Lower lobe of right lung (tissue), 2 donors: ENCODE measurements at regions not wholly inside any gene's neighbourhood (a gene's known extent, or its start where the extent isn't known, plus 50 kb on each side); places are given as distances from the start of the nearest gene placed in this dataset.

Experiments used
- ATAC-seq, 2 donors: fragments of 200-7000 bp; cut with Tn5 transposase; one replicate each; pipeline ENCODE4 v1.9.1; 2020 to 2022; ENCODE audit warnings: mild to moderate bottlenecking in 2 of 2, moderate library complexity in 2 of 2
- DNase-seq: peaks from one replicate; pipeline ENCODE4 v3.0.0-alpha.2; 2020
- H3K27ac ChIP-seq: fragments of 200-600 bp; one replicate; pipeline ENCODE4 v1.8.0; 2022
- H3K27me3 ChIP-seq: fragments of 200-600 bp; one replicate; pipeline ENCODE4 v1.8.0; 2022; ENCODE audit warnings: low read depth
- H3K36me3 ChIP-seq: fragments of 200-600 bp; one replicate; pipeline ENCODE4 v1.8.0; 2022; ENCODE audit warnings: mild to moderate bottlenecking
- H3K4me1 ChIP-seq: fragments of 200-600 bp; one replicate; pipeline ENCODE4 v1.8.0; 2022
- H3K4me3 ChIP-seq: fragments of 200-600 bp; one replicate; pipeline ENCODE4 v1.8.0; 2022; ENCODE audit warnings: mild to moderate bottlenecking
- H3K9me3 ChIP-seq: fragments of 200-600 bp; one replicate; pipeline ENCODE4 v1.8.0; 2022
- intact Hi-C: fragments of 100-400 bp; cut with DNase I; formaldehyde crosslinking; loops from one replicate; pipeline ENCODE4 v1.11.0; 2022
- TF ChIP-seq, protein P1 (sequence below): fragments of 200-600 bp; IDR thresholded peaks from one replicate; pipeline ENCODE4 v1.8.0; 2022; ENCODE audit warnings: antibody characterized with exemption, mild to moderate bottlenecking
- donor health status: DM: no; HTN: yes; CAD: no; lungs with severe emphysema.

DNA sequence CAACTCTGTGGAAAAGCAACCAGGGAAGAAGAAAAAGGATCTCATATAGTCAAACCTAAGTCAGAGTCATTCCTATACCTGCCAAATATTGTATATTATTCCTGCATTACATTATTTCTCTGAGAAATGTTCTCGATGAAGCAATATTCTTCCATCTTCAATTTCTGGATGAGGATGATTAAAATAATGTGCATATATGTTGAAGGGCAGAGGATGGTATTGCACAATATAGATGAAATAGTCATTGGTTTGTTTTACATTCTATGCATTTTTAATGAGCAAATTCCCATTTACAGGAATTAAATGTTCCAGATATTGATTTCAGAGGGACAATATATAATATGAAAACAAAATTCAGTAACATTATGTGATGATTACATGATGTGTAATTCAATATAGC, 545.2 kb downstream of the STK39 start:
- intact Hi-C loops = no loop called here
- DNase-seq = no peak
- H3K9me3 ChIP-seq = no peaks in the 10 kb centered on the region
- TF ChIP-seq, protein P1, sequence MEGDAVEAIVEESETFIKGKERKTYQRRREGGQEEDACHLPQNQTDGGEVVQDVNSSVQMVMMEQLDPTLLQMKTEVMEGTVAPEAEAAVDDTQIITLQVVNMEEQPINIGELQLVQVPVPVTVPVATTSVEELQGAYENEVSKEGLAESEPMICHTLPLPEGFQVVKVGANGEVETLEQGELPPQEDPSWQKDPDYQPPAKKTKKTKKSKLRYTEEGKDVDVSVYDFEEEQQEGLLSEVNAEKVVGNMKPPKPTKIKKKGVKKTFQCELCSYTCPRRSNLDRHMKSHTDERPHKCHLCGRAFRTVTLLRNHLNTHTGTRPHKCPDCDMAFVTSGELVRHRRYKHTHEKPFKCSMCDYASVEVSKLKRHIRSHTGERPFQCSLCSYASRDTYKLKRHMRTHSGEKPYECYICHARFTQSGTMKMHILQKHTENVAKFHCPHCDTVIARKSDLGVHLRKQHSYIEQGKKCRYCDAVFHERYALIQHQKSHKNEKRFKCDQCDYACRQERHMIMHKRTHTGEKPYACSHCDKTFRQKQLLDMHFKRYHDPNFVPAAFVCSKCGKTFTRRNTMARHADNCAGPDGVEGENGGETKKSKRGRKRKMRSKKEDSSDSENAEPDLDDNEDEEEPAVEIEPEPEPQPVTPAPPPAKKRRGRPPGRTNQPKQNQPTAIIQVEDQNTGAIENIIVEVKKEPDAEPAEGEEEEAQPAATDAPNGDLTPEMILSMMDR = no peak
- H3K27me3 ChIP-seq = no peaks in the 10 kb centered on the region
- no peak for ATAC-seq
- no peaks in the 10 kb centered on the region for H3K36me3 ChIP-seq
- H3K27ac ChIP-seq = no peak overlapping the region
- no peaks in the 10 kb centered on the region for H3K4me1 ChIP-seq
- H3K4me3 ChIP-seq = no peak overlapping the region

DNA sequence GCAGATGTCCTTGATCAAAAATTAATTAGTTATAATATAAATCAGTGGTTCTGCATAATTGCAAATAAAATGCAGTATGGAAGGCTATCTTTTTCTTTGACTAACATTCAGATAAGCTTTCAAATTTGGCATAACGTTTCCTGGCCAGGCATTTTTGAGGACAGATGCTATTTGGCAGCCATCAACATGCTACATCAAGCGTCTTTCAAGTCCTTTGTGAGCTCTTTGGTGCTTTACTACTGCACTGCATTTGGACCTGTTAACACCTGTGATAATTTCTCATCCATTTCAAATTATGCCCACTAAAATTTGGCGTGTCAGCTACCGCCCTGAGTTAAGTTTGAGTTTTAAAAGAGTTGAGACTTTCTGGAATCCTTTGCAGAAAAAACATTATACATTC, 545.7 kb downstream of the STK39 start:
- DNase-seq = no peak
- Histone ChIP-seq H3K27me3 (no peaks in the 10 kb centered on the region), H3K27ac (no peak overlapping the region), H3K36me3 (no peaks in the 10 kb centered on the region), H3K4me3 (no peak overlapping the region), H3K9me3 (no peaks in the 10 kb centered on the region), H3K4me1 (no peaks in the 10 kb centered on the region)
- TF ChIP-seq, protein P1 = no peak
- no peak for ATAC-seq
- intact Hi-C loops = no loop called here

DNA sequence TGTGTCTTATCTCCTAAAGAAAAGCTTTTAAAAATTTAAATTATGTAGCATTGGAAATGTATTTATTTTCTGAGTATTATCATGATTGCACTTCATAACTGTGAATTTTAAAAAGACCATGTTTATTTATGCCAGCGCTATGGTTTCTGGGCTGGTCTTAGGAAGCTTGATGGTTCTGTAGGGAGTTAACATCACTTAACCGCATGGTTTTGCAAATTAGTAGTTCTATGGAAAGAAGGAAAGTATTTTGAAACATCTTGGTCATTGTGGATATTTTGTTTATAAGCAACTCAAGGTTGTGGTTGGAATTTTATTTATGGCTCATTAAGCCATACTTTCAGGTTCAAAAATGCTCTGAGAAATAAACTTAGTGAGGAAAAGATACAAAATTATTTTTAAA, 549.4 kb downstream of the STK39 start:
- Histone ChIP-seq H3K4me1 (no peaks in the 10 kb centered on the region), H3K4me3 (no peak overlapping the region), H3K36me3 (no peaks in the 10 kb centered on the region), H3K27me3 (no peaks in the 10 kb centered on the region), H3K9me3 (no peaks in the 10 kb centered on the region), H3K27ac (no peak overlapping the region)
- ATAC-seq (no peak), DNase-seq (no peak)
- TF ChIP-seq, protein P1 = no peak
- intact Hi-C loops = no loop called here

DNA sequence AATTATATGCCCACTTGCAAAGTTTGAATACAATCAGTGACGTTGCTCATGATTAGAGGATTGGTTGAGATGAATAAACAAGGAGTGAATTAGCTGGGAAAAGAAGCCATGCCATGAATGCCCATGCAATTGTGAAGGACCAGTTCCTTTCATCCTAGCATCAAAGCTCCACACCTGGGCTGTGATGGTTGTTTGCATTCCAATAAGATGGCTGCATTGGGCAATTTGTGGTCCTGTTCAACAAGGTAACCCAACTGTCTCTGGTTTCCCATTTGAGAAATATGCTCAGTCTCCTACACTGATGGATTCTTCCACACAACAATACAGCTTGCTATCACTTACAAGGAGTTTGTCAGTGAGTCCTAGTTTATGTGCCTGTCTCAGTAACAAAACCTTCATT, 550.2 kb downstream of the STK39 start:
- DNase-seq = no peak
- no peaks in the 10 kb centered on the region for H3K27me3 ChIP-seq
- no peaks in the 10 kb centered on the region for H3K36me3 ChIP-seq

DNA sequence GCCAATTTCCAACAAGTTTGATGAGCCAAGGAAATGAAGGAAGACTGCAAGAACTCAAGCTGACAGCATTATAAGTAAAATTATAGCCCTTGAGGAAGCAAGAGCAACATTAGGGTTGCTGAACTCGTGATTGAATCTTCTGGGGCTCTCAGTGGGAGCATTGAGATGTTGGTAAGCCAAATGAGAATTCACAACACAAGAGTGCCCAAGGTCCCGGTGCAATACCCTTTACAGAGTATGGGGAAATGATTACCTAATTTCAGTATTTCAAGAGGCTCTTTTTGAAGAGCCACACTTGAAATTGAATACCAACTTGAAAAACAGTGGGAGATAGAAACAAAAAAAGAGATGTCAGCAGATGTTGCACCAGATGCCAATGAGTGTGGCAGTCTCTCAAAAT, 554.5 kb downstream of the STK39 start:
- no peaks in the 10 kb centered on the region for H3K36me3 ChIP-seq
- no peaks in the 10 kb centered on the region for H3K27me3 ChIP-seq
- no peak for DNase-seq
- intact Hi-C loops = no loop called here
- no peaks in the 10 kb centered on the region for H3K9me3 ChIP-seq
- ATAC-seq = no peak
- H3K4me1 ChIP-seq = no peaks in the 10 kb centered on the region
- no peak overlapping the region for H3K4me3 ChIP-seq
- TF ChIP-seq, protein P1 = no peak
- H3K27ac ChIP-seq = no peak overlapping the region

More for the DNA sequence above, 550.2 kb downstream of the STK39 start:
- Histone ChIP-seq H3K9me3 (no peaks in the 10 kb centered on the region), H3K27ac (no peak overlapping the region), H3K4me1 (no peaks in the 10 kb centered on the region), H3K4me3 (no peak overlapping the region)
- ATAC-seq = no peak
- TF ChIP-seq, protein P1 = no peak
- intact Hi-C loops = no loop called here

DNA sequence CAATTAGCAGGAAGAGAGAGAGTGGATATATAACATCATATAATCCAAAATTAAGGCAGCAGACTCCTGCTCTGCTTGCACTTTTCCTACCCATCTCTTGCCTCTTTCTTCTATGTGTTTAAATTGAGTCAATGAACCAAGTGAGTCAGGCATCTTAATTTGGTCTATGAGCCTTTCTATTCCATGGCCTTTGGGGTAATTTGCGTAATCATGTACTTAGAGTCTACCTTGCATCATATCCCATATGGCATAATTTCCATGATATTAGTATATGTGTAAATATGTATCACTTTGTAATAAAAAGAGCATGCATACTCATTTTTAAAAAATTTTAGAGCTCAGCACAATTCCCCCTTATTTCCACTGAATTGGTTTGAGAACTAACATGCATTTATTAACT, 555.2 kb downstream of the STK39 start:
- no peaks in the 10 kb centered on the region for H3K36me3 ChIP-seq
- no peaks in the 10 kb centered on the region for H3K9me3 ChIP-seq
- DNase-seq (no peak), ATAC-seq (no peak)
- no peaks in the 10 kb centered on the region for H3K4me1 ChIP-seq
- no peaks in the 10 kb centered on the region for H3K27me3 ChIP-seq
- TF ChIP-seq, protein P1 = no peak
- intact Hi-C loops = no loop called here
- no peak overlapping the region for H3K4me3 ChIP-seq
- H3K27ac ChIP-seq = no peak overlapping the region
